HG02938 (cell line): ENCODE measurements at regions not wholly inside any gene's neighbourhood (a gene's known extent, or its start where the extent isn't known, plus 50 kb on each side); places are given as distances from the start of the nearest gene placed in this dataset.
"Not testable (repeated sequence)": the region's sequence is repeated elsewhere in the genome, so short reads cannot be mapped to it uniquely, and the experiment has no call there.

Experiments
- ATAC-seq: cut with Tn5 transposase; IDR thresholded peaks from one replicate; pipeline ENCODE4 v1.9.1; 2021; ENCODE audit warnings: mild to moderate bottlenecking, moderate library complexity; ENCODE audit not compliant: unreplicated experiment

DNA sequence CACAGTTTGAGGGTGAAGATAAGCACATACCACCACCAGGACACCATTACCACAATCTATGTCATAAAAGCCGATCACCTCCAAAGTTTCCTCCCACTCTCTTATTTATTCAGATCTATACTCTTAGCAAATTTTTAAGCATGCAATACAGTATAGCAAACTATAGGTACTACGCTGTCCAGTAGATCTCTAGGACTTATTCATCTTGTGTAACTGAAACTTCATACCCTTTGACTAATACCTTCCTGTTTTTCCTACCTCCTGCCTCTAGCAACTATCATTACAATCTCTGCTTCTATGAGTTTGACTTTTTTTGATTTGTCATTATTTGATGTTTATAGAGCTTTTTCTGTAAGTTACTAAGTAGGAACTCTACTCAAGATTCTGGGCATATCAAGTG, 84.5 kb upstream of the MANSC4 start:
- no peak for ATAC-seq

DNA sequence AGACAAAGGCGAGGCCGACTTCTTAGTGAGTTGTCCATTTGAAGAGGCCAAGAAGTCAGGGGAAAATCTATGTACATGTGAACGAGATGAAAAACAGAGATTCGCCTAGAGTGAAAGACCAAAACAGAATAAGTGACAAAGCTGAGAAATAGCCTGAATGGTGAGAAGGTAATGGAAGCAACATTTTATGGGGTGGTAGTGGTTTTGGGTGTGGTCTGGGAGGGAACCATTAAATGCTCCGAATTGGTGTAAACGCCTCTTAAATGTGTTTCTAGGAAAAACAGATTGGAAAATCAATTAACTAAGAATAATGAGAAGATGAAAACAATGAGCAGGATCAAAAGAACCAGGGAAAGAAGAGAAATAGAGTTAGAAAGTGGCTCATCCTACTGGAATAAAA, 83.8 kb upstream of the MANSC4 start:
- no peak for ATAC-seq

DNA sequence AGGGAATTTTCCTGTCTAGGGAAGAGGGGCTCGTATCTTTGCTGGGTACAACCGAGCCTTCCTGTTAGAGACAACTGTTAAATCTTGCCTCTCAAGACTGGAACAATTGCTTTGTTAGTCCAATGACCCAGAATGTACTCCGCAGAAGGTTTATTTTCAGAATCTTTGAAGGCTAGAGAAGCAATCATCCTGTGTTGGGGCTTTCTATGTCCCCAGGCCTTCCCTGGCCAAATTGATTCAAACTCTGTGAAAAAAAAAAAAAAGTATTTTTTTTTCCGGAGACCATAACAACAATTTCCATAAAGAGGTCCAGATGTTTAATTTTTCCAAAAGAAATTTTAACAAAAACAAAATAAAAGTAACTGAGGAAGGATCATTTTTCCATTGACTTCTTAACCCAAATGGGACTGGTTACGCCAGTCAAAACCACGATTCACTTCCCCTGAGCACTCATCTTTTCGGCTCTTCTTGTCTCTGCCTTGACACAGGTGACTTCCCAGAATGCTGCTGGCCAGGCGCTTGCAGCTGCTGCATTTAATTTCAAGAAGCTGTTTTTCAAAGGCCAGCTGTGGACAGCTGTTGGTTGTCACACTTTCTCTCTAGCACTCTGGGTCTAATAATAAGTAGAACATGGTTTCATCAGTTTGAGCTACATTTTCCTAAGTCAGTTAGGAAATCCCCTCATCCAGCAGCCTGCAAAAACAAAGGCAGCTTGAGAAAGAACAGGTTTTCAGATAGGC, 81.6 kb upstream of the MANSC4 start:
- peak; percentile 93 for ATAC-seq

DNA sequence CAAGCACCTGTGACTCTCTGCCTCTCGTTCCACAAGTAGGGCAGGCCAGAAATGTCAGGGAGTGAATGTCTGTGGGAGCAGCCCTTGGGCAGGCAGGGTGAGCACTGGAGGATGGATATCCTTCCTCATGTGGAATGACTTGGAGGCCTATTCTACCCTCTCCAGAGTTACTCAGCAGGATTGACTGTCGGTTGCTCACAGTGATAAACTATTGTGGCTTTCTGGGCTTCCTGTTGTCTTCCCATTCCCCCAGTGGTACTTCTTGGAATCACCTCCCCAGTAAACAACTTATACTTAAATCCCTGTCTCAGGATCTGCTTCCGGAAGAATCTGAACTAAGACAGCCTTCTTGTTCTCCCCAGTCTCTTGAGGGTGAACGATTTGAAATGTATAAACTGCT, 79.6 kb upstream of the MANSC4 start:
- ATAC-seq: no peak

DNA sequence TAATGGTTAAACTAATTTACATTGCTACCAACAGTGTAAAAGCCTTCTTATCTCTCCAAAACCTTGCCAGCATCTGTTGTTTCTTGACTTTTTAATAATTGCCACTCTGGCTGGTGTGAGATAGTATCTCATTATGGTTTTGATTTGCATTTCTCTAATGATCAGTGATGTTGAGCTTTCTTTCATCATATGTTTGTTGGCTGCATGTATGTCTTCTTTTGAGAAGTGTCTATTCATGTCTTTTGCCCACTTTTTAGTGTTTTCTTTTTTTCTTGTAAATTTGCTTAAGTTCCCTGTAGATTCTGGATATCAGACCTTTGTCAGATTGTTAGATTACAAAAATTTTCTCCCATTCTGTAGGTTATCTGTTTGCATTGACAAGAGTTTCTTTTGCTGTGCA, 77.0 kb upstream of the MANSC4 start:
- not testable (repeated sequence) for ATAC-seq

DNA sequence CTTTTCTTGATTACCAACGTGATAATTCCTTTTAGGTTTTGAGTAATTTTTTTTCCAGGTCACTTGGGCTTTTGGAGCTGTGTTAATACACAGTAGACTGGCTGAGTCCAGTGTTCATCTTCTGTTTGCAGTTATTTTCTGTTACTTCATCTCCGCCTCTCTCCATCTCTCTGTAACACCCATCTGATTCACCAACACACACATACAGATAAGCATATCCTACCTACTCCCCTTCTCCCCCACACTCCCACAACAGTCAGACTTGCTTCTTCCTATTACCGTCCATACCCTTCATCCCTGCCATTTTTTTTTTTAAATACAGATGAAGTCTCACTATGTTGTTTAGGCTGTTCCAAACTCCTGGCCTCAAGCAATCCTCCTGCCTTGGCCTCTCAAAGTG, 72.7 kb upstream of the MANSC4 start:
- no peak for ATAC-seq
